HG03039 (cell line): ENCODE measurements at regions not wholly inside any gene's neighbourhood (a gene's known extent, or its start where the extent isn't known, plus 50 kb on each side); places are given as distances from the start of the nearest gene placed in this dataset.

Experiments
- ATAC-seq: cut with Tn5 transposase; IDR thresholded peaks from one replicate; pipeline ENCODE4 v1.9.1; 2021; ENCODE audit warnings: mild to moderate bottlenecking, moderate library complexity; ENCODE audit not compliant: unreplicated experiment

- ATAC-seq, result no peak
Measured at GRCh38 chr10:83153714-83154113, 985.6 kb upstream of the GHITM start.

DNA sequence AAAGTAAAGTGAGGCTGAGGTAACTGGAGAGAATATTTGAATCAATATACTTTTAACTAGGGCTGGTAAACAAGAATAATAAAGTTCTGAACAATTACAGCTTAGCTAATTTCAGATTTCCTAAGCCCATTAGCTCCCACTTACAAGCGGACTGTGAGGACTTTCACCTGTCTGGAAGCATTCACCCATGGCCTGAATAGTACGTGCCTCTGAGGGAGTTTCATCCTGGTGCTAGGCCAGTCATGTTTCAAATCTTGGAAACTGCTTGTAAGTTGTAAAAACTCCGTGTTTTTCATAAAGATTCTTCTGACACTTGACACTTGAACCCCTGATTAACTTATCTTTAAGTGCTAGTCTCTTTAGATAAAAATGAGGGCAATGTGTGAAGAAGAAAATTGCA is 975.2 kb upstream of the GHITM start:
- ATAC-seq, result no peak

- no peak for ATAC-seq
Measured at GRCh38 chr10:83165265-83165664, 974.0 kb upstream of the GHITM start.

- ATAC-seq, result no peak
Measured at GRCh38 chr10:83166344-83166743, 973.0 kb upstream of the GHITM start.

DNA sequence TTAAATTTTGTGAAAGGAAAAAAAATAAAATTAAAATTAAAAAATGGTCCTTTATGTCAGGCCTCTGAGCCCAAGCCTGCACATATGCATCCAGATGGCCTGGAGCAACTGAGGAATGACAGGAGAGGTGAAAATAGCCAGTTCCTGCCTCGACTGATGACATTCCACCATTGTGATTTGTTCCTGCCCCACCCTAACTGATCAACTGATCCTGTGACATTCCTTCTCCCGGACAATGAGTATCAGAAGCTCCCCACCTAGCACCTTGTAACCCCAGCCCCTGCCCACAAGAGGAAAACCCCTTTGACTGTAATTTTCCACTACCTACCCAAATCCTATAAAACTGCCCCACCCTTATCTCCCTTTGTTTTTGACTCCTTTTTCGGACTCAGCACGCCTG is 972.2 kb upstream of the GHITM start:
- no peak for ATAC-seq

- no peak for ATAC-seq
Measured at GRCh38 chr10:83176901-83177300, 962.4 kb upstream of the GHITM start.

GRCh38 chr10:83178526-83178925 is 960.8 kb upstream of the GHITM start:
- ATAC-seq, result no peak

- no peak for ATAC-seq
Measured at GRCh38 chr10:83179371-83179770, 959.9 kb upstream of the GHITM start.

DNA sequence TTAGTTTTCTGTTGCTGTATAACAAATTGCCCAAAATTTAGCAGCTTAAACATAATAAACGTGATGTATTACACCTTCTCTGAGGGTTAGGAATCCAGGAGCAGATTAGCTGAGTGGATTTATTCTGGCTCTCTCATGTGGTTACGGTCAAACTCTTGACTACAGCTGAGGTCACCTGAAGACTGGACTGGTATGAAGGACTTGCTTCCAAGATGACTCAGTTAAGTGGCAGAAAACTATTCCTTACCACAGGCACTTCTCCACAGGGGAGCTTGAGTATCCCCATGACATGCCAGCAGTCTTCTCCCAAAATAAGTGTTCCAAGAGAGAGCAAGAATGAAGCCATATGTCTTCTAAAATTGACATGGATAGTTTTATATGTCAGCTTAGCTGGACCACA is 957.2 kb upstream of the GHITM start:
- no peak for ATAC-seq

- no peak for ATAC-seq
Measured at GRCh38 chr10:83184641-83185040, 954.7 kb upstream of the GHITM start.

DNA sequence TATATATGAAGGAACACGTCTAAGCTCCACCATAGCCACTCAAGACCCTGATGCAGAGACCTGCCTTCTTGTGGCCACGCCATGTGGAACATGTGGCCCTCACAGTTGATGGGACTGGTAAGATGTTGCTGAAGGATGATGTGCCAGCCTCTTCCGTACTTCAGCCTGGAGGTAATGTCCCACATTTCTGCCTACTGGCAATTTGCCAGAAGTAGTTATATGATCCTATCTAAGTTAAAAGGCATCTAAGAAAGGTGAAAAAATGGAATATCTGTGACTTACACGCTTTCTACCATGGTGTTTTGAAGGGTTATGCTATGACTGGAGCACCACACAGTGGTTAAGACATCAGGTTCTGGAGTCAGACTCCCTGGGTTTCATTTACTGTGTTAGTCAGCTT is 948.7 kb upstream of the GHITM start:
- ATAC-seq, result no peak

GRCh38 chr10:83193026-83193425 is 946.3 kb upstream of the GHITM start:
- ATAC-seq, result no peak

- no peak for ATAC-seq
Measured at GRCh38 chr10:83195021-83195420, 944.3 kb upstream of the GHITM start.

DNA sequence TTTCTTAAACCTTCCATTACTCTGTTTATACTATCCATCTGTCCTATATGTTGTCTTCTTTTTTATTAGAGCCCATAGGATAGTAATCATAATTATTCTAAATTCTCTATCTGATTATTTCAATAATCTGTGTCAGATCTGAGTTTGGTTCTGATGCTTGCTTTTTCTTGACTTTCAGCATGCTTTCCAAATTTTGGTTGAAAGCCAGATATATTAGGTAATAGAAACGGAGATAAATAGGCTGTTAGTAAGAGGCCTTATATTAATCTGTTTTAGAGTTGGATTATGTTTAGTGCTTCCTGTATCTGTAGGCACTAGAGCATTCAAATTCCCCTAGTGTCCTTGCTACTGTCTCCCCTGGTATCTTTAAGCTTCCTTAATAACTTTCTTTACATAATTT is 939.9 kb upstream of the GHITM start:
- no peak for ATAC-seq

GRCh38 chr10:83205861-83206260 is 933.4 kb upstream of the GHITM start:
- ATAC-seq, result no peak

- no peak for ATAC-seq
Measured at GRCh38 chr10:83212632-83213334, 926.5 kb upstream of the GHITM start.

DNA sequence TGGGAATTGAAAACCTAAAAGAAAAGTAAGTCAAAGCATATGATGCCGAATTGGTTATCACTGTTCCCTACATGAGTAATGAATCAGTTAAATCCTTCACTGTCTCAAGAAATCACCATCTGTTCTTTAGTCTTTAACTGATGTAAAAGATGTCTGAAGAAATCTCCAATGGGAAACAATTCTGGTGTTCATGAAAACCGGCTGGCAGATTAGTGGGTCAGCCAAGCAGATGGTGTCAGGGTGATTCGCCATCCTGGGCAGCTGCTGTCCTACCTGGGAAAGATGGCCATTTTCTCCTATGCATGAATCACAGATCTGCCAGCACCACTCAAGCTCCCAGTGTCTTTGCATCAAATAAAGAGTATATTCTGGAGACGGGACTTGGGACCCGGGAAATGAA is 925.2 kb upstream of the GHITM start:
- ATAC-seq, result no peak

DNA sequence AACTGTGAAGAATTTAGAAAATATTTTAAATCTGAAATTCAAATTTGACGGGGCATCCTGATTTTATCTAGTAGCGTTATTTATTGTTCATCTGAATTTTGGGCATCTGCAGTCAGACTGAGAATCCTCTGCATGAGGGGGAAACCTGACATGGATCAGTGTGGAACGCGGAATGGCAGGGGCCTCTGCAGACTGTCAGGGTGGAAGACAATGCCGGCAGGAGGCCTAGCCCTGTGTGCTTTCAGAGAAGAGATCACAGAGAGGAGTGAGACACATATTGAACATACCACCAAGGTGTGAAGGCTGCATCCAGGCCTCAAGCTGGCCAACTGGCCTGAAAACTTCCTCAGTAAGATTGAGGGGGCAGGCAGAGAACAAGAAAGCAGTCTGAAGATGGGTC is 921.1 kb upstream of the GHITM start:
- ATAC-seq, result no peak

DNA sequence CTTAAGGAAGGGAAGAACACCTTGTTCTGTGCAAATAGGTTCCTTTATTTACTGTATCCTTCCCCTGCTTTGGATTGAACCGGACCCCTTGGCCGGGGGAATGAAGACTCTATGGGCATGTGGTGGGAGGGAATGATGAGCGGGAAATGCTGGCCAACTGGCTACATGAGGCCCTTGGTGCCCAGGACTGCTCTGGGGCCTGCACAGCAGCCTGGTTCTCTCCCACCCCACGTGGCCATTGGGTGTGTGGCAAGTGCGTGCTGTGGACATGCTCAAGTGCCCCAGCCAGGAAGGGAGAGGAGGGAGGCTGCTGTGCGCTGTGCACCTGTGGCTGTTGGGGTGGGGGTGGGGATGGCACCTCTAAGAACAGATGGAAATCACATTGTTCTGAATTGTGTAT is 917.0 kb upstream of the GHITM start:
- ATAC-seq, result no peak

DNA sequence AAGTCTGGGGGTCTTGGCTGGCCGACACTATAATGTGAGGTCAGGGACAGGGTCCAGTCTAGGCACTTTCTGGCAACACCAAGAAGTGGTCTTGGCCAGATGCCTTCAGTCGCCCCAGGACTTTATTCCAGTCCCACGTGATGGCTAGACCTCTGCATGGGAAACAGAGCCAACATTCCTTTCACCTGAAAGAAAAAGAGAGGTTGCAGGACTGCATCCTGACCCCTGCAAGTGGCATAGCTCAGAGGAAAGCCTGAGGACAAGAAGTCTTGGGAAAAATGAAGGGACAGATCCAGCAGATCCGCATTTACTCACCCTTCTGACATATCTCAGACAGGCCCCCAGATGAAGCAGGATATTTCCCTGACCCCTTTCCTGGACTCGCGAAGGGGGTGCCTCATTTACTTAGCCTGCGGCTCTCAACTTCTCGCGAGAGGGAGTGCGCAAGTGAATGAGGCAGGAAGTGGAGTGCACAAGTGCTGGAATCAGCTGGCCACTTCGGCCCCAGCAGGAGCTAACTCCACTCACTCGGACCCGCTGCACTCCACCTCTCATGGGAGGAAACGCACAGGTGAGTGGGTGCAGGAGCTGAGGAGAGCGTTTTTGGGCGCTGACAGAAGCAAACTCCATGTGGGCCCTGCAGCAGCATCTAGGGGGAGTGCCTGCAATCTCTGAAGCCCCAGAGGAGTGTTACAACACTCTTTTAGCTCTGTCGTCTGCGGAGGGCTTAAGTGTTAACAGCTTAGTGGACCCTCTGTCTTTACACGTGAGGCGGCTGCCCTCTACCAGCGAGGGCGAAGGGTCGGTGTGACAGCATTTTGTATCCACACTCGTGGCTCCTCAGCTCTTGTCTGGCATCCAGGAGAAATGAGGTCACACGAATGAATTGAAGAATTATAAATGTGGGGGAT is 916.2 kb upstream of the GHITM start:
- no peak for ATAC-seq

- ATAC-seq, result no peak
Measured at GRCh38 chr10:83225781-83226180, 913.5 kb upstream of the GHITM start.

DNA sequence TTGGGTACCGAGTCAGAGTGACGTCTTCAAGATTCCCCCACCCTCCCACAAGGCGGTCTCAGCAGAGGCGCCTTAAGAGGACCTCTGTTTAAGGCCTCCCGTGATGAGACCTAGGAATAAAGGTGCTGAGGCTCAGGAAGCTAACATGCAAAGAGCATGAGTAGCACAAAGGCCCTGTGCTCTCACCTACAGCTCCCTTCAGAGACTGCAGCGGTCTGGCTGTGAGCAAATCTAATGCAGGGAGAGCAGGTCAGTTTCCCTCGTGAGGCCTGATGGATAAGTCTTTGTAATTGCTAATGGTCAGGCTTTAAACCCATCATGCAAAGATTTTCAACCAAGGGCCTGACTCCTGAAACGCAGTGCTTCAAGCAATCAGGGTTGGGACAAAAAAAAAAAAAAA is 909.3 kb upstream of the GHITM start:
- ATAC-seq, result no peak
